Heart right ventricle (tissue), 16 donors: ENCODE measurements at regions not wholly inside any gene's neighbourhood (a gene's known extent, or its start where the extent isn't known, plus 50 kb on each side); places are given as distances from the start of the nearest gene placed in this dataset.

Experiments
- ATAC-seq, 8 donors: fragments of 200-7000 bp; cut with Tn5 transposase; one replicate each; pipeline ENCODE4 v1.9.1; 2020; ENCODE audit warnings: mild to moderate bottlenecking in 8 of 8, moderate library complexity in 8 of 8, moderate number of reproducible peaks in 1 of 8
- DNase-seq, 2 donors: peaks; one replicate each; pipeline ENCODE4 v3.0.0-alpha.2; 2020
- H3K27ac ChIP-seq, 10 donors: fragments of 200-600 bp; sonication (generic) in 2 of 10; one replicate each; pipeline versions ENCODE4 v1.5.0 to v1.8.0; 2020 to 2022; ENCODE audit warnings: mild to moderate bottlenecking in 3 of 10
- H3K27me3 ChIP-seq, 7 donors: fragments of 200-600 bp; one replicate each; pipeline ENCODE4 v1.8.0; 2021 to 2022; ENCODE audit warnings: mild to moderate bottlenecking in 2 of 7
- H3K36me3 ChIP-seq, 9 donors: fragments of 200-600 bp; sonication (generic) in 1 of 9; one replicate each; pipeline versions ENCODE4 v1.5.0 to v1.8.0; 2020 to 2022; ENCODE audit warnings: mild to moderate bottlenecking in 2 of 9
- H3K4me1 ChIP-seq, 9 donors: fragments of 200-600 bp; sonication (generic) in 1 of 9; one replicate each; pipeline versions ENCODE4 v1.5.0 to v1.8.0; 2020 to 2022; ENCODE audit warnings: mild to moderate bottlenecking in 4 of 9
- H3K4me3 ChIP-seq, 10 donors: fragments of 200-600 bp; sonication (generic) in 2 of 10; one replicate each; pipeline versions ENCODE4 v1.5.0 to v1.8.0; 2020 to 2022; ENCODE audit warnings: mild to moderate bottlenecking in 7 of 10, moderate library complexity in 2 of 10
- H3K9me3 ChIP-seq, 11 donors: fragments of 200-600 bp in 10 of 11; sonication (generic) in 2 of 11; one replicate each; pipeline versions ENCODE4 v1.5.0 to v1.8.0; 2013 to 2022; ENCODE audit warnings: mild to moderate bottlenecking in 2 of 11, control low read depth in 1 of 11, moderate library complexity in 1 of 11
- WGBS, 2 donors: extraction: QIAGEN DNeasy Blood & Tissue Kit; methylation state at CpG; one replicate each; pipeline ENCODE4 v1.1.7; 2013; ENCODE audit warnings: inconsistent platforms in 1 of 2; 5-methylcytosine and 5-hydroxymethylcytosine counted together
- intact Hi-C, 10 donors: fragments of 100-400 bp; cut with DNase I; formaldehyde crosslinking; loops; one replicate each; pipeline versions ENCODE4 v1.11.1 to v1.14.2; 2022
- TF ChIP-seq, protein P1 (sequence below), 9 donors: fragments of 200-600 bp; sonication (generic) in 2 of 9; IDR thresholded peaks; one replicate each; pipeline versions ENCODE4 v1.5.0 to v1.8.0; 2021 to 2022; ENCODE audit warnings: antibody characterized with exemption in 9 of 9, mild to moderate bottlenecking in 5 of 9, moderate library complexity in 1 of 9
- donor health status: Arrhythmogenic right ventricular cardiomyopathy.
- donor health status: ischemic (EF 13 %, LVEDD 7.1; RV severe dilation, severe dysfunction).
- donor health status: healthy with polysubstance abuse.
- donor health status: DM: no; HTN: yes; CAD: no.
- donor health status: DM: no; HTN: no; CAD: no.
- donor health status: ischemic (EF 25% LVEDD 6.9; RV normal size, moderate dysfunction).
- donor health status: ischemic (EF 25% LVEDD 5.7; RV mildly dilated, moderate dysfunction).
- donor health status: healthy.
- donor health status: DM: yes; HTN: yes; CAD: no.
- donor health status: Ischemic cardiomyopathy.
- donor health status: ischemic (EF 35%, LVEDD 5.7; RV mildly dilated, moderate dysfunction).
- donor health status: nonischemic (EF 11% LVEDD 7.7; RV severe dilation, severe dysfunction).
- donor health status: DM: yes; HTN: yes; CAD: no.
- donor health status: PGD.
- donor health status: ischemic (EF 29% LVEDD 5.4; RV normal size, mild dysfunction).
- donor health status: nonischemic (EF 23%, LVEDD 6.1; RV moderate dilation, normal function).

DNA sequence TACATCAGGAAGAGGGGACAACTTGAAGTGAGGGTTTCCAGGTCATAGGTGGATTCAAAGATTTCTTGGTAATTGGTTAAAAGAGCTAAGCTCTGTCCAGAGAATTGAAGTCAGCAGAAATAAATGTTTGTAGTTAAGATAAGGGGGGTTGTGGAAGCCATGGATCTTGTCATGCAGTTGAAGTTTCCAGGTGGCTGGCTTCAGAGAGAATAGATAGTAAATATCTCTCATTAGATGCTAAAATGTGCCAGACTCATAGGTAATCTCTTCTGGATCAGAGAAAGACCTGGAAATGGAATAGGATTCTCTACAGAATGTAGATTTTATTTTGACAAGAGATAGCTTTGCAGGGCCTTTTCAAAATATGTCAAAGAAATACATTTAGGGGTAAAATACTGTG lies 491.7 kb downstream of the PRR16 start:
- intact Hi-C loops, result no loop called here
- no peaks in the 10 kb centered on the region for H3K36me3 ChIP-seq

DNA sequence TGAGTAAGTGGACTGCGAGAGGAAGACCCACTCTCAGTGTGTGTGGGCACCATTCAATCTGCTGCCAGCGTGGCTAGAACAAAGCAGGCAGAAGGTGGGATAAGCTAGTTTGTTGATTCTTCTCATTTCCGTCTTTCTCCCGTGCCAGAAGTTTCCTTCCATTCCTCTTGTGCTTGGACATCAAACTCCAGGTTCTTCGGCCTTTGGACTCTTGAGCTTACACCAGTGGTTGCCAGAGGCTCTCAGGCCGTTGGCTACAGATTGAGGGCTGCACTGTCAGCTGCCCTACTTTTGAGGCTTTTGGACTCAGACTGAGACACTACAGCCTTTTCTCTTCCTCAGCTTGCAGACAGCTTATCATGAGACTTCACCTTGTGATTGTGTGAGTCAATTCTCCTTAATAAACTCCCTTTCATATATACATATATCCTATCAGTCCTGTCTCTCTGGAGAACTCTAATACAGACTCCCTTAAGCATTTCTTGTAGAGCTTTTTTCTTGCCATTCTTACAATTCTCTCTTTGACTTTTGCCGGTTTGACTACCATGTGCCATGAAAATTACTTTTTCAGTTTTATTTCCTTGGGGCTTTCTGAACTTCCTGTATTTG lies 494.9 kb downstream of the PRR16 start:
- H3K9me3 ChIP-seq, result peaks cover 0 to 23% (median 0%) of the 10 kb centered on the region in 11 donors
- H3K27me3 ChIP-seq, result peaks cover 0 to 3% (median 0%) of the 10 kb centered on the region in 7 donors
- H3K36me3 ChIP-seq, result no peaks in the 10 kb centered on the region
- intact Hi-C loops, result no loop called here
- H3K4me1 ChIP-seq, result no peaks in the 10 kb centered on the region
- ATAC-seq (no peak), DNase-seq (no peak)
- H3K27ac ChIP-seq, result no peak overlapping the region
- no peak overlapping the region for H3K4me3 ChIP-seq
- TF ChIP-seq, protein P1, sequence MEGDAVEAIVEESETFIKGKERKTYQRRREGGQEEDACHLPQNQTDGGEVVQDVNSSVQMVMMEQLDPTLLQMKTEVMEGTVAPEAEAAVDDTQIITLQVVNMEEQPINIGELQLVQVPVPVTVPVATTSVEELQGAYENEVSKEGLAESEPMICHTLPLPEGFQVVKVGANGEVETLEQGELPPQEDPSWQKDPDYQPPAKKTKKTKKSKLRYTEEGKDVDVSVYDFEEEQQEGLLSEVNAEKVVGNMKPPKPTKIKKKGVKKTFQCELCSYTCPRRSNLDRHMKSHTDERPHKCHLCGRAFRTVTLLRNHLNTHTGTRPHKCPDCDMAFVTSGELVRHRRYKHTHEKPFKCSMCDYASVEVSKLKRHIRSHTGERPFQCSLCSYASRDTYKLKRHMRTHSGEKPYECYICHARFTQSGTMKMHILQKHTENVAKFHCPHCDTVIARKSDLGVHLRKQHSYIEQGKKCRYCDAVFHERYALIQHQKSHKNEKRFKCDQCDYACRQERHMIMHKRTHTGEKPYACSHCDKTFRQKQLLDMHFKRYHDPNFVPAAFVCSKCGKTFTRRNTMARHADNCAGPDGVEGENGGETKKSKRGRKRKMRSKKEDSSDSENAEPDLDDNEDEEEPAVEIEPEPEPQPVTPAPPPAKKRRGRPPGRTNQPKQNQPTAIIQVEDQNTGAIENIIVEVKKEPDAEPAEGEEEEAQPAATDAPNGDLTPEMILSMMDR (IDR thresholded peaks at IDR 0.05), result no peak
- WGBS, 2 donors, result 72 to 77% methylated on average over 7 of the region's 7 CpGs

More for the DNA sequence above, 491.7 kb downstream of the PRR16 start:
- Histone ChIP-seq H3K27ac (no peak overlapping the region), H3K9me3 (peaks cover 0 to 55% (median 17%) of the 10 kb centered on the region in 11 donors), H3K4me3 (no peak overlapping the region), H3K27me3 (peaks cover 0 to 3% (median 0%) of the 10 kb centered on the region in 7 donors), H3K4me1 (no peaks in the 10 kb centered on the region)
- ATAC-seq (no peak), DNase-seq (no peak)
- TF ChIP-seq, protein P1 (IDR thresholded peaks at IDR 0.05), result no peak

DNA sequence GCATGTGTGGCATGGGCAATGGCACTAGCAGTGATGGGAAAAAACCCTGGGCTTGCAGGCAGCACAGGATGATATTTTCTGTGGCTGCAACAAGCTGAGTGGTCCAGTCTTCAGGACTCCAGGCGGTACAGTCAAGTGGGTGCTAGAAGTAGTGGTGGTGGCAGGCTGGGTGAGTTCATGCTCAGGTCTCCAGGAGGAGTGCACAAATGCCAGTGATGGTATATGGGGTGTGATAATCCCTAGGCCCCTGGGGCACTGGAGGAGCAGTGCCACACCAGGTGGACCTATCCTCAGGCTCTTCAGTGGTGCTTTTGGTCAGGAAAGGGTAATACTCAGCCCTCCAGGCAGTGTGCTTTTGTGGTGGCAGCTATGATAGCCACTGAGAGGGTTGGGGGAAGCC lies 496.4 kb downstream of the PRR16 start:
- intact Hi-C loops, result no loop called here
- ATAC-seq, result no peak

DNA sequence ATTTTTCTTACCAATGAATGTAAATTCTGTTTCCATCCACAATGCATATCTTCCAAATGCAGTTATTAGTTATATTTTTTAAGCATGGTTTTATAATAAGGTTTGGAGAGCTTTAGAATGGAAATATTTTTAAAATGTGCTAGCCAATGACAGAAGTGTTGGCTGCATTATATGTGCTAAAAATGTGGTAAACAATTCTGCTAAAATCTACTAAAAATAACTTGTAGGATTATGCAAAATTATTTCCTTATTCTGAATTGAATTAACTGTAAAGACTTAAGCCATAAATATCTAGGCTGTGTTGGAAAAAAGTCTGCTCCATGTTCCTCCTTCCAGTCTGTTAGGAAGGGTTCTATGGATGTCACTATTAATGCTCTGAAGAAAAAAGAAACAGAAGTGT lies 503.3 kb downstream of the PRR16 start:
- intact Hi-C loops, result no loop called here
- ATAC-seq, result no peak
- H3K4me3 ChIP-seq, result no peak overlapping the region

More for the DNA sequence above, 496.4 kb downstream of the PRR16 start:
- no peaks in the 10 kb centered on the region for H3K4me1 ChIP-seq
- peaks cover 0 to 3% (median 0%) of the 10 kb centered on the region in 7 donors for H3K27me3 ChIP-seq
- no peak for DNase-seq
- no peak overlapping the region for H3K4me3 ChIP-seq
- 79 to 84% methylated on average over 1 of the region's 1 CpG for WGBS, 2 donors
- no peaks in the 10 kb centered on the region for H3K36me3 ChIP-seq
- no peak overlapping the region for H3K27ac ChIP-seq
- peaks cover 0 to 9% (median 0%) of the 10 kb centered on the region in 11 donors for H3K9me3 ChIP-seq
- TF ChIP-seq, protein P1 (IDR thresholded peaks at IDR 0.05), result no peak

More for the DNA sequence above, 503.3 kb downstream of the PRR16 start:
- Histone ChIP-seq H3K36me3 (no peaks in the 10 kb centered on the region), H3K9me3 (peaks cover 0 to 15% (median 0%) of the 10 kb centered on the region in 11 donors), H3K4me1 (no peaks in the 10 kb centered on the region), H3K27me3 (no peaks in the 10 kb centered on the region), H3K27ac (no peak overlapping the region)
- DNase-seq, result no peak
- TF ChIP-seq, protein P1 (IDR thresholded peaks at IDR 0.05), result no peak
